T47D (cell line): ENCODE measurements at regions not wholly inside any gene's neighbourhood (a gene's known extent, or its start where the extent isn't known, plus 50 kb on each side); places are given as distances from the start of the nearest gene placed in this dataset.
"Not testable (repeated sequence)": the region's sequence is repeated elsewhere in the genome, so short reads cannot be mapped to it uniquely, and the experiment has no call there.

ENCODE experiments used
- DNase-seq, 2 experiments: peaks; one replicate each; pipeline versions ENCODE4 v3.0.0 to v3.0.0-alpha.2; 2011 to 2012; ENCODE audit warnings: low read depth in 1 of 2, low spot score in 1 of 2
- JUND ChIP-seq: IDR thresholded peaks from 2 replicates; pipeline ENCODE4 v1.6.1; 2012; ENCODE audit warnings: low read depth
- in situ Hi-C: cut with HindIII; loops from 2 replicates; pipeline ENCODE4 v1.10.0; 2016; ENCODE audit warnings: low sequenced_read_pairs, low pct_unique_long_range_greater_than_20kb

DNA sequence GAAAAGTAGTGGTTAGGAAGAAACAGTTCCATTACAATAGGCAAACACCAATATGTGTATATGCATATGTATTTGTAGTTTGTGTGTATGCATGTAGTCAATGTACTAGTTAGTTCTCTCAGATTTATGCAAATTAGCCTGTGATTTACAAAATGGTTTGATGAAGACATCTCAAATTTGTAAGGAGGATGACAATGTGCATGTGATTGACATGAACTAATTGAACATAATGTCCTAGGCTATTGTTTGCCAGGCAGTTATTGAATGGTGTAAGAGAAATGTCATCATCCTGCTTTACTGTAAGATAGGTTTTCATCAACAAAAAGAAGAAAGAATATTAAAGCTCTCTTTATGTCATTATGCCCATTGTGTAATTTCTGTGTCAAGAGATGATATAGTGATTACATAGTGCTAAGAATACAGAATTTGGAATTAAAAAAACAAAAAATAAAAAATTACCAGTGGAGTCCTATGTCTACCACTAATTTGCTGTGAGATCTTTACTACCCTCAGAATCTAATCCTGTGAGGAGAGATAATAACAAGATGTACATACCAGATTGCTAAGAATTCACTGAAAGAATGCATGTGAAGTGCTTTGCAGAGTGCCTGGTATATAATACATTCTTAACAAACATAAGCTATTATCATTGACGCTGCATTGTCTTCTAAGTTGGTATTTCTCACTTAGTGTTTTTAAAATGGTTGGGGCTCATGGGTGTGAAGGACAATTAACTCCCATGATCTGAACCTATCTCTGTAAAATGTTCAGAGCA, 258.0 kb downstream of the CPS1 start:
- no peak for DNase-seq

DNA sequence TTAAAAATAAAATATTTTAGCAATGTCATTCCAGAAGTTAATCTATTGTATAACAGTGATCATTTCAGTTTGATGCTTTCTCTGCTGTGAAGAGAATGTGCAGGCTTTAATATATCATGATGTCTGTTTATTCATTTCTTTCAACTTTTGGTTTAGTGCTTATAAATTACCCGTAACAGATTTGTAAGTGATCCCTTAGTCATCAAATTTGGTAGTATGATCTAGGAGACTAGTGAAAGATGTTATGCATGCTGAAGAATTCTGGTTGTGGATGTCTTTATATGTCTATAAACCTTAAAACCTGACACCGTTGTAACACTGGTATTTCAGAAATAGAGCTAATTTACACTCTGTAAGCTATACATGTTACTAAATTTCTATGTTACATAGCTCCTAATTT, 260.4 kb downstream of the CPS1 start:
- TF ChIP-seq JUND: no peak
- in situ Hi-C loops: no loop called here
- DNase-seq: no peak

More for the DNA sequence above, 258.0 kb downstream of the CPS1 start:
- no peak for TF ChIP-seq JUND
- in situ Hi-C loops: no loop called here

DNA sequence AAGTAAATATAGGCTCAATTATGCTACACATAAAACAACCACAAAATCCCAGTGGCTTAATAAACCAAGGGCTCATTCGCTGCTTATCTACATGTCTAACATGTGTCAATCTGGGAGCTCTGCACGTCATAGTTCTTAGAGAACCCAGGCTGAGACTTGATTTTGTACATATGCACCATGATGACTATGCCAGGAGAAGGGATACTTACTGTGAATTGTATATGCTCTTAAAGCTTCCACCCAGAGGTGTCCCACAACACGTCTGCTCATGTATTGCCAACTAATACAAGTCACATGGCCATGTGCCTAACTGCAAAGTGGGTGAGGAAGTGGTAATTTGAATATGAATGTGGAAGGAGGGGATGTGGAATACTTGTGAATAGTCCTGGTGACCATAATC, 262.1 kb downstream of the CPS1 start:
- peak in 1 of 2 experiments; percentile 12 for DNase-seq

DNA sequence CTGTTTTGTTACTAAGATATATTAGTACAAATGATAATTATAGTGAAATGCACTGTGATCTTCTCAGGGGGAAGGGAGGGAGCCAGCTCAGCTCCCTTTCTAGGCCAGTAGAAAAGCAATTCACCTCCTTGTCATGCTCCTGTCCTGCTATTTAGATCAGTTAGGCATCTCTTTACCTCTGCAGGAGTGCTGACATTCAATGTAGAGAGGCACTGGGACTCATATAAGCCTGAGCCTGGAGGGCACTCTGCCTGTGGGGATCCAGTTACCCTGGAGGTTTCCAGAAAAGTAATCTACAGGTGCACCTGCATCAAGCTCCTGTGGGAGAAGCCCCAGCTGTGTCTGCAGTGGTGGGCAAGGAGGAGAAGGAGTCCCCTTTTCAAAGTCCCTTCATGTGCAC, 277.0 kb downstream of the CPS1 start:
- TF ChIP-seq JUND: no peak
- in situ Hi-C loops: no loop called here
- no peak for DNase-seq

More for the DNA sequence above, 262.1 kb downstream of the CPS1 start:
- in situ Hi-C loops: no loop called here
- no peak for TF ChIP-seq JUND

DNA sequence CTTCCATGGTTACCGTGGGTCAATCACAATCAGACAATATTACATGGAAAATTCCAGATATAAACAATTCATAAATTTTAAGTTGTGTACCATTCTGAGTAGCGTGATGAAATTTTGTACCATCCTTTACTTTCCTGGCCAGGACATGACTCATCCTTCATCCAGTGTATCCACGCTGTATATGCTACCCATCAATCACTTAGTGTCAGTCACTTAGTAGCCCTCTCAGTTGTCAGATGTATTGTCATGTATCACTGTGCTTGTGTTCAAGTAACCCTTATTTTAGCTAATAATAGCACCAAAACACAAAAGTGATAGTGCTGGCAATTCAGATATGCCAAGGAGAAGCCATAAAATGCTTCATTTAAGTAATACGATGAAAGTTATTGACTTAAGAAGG, 282.6 kb downstream of the CPS1 start:
- no peak for TF ChIP-seq JUND
- no peak for DNase-seq
- in situ Hi-C loops: no loop called here

DNA sequence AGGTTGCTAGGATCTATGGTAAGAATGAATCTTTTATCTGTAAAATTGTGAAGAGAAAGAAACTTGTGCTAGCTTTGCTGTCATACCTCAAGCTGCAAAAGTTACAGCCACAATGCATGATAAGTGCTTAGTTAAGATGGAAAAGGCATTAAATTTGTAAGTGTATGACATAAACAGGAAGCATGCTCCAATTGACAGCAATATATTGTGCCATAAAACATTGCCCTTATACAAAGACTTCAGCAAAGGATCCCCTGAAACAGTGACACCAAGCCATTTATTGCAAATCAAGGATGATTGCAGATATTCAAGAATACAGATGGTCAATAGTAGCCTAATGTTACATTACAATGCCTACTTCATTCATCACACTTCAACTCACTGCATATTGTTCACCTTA, 283.1 kb downstream of the CPS1 start:
- TF ChIP-seq JUND: no peak
- in situ Hi-C loops: no loop called here
- no peak for DNase-seq

DNA sequence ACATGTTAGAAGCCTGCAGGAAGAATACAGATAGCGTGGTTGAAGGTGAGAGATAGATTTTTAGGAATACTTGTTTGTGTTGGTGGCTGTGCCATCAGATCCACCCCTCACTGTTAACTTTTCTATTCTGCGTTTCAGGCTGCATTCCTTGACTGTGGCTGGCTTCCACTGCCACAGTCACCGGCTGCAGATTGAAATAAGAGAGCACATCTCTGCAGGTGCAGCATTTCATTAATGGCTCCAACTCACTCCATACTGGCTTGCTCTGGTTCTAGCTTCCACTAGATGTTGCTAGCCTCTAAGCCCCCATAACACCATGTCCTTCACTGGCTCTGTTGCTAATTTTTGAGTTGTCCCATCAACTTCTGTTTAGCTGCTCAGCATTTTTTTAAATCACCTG, 286.5 kb downstream of the CPS1 start:
- no peak for TF ChIP-seq JUND
- DNase-seq: no peak
- in situ Hi-C loops: no loop called here

DNA sequence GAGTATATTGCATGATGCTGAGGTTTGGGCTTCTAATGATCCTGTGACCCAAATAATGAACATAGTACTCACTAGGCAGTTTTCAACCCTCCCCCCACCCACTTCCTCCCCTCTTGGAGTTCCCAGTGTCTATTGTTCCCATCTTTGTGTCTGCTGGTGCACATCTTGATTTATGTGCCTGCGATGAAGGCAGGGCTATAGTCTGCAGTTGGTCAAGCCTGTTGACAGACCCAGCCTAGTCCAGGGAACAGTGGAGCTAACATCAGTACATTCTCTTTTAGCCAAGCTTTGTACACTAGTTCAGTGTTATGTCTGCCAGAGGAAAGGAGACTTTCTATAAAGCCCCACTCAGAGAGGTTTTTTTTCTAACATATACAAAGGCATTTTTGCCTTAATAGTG, 287.6 kb downstream of the CPS1 start:
- no peak for TF ChIP-seq JUND
- in situ Hi-C loops: no loop called here
- DNase-seq: no peak

DNA sequence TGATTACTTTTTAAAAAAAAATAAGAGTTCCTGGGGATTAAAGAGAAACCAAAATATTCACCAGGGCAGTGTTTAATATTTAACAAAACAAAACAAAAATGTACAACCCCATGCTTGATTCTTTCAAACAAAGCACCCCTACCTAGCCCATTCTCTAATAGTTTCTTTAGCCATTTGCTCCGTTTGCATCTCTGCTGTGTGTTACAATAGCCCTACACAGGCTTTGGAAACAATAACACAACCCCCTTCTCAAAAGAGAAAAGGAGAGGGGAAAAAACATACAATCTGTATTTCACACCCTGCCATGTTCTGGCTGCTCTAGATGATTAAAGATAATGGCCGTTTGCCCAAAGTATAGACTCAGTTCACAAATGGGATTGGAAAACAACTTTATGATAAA, 302.9 kb downstream of the CPS1 start:
- no peak for DNase-seq
- no peak for TF ChIP-seq JUND
- in situ Hi-C loops: no loop called here

DNA sequence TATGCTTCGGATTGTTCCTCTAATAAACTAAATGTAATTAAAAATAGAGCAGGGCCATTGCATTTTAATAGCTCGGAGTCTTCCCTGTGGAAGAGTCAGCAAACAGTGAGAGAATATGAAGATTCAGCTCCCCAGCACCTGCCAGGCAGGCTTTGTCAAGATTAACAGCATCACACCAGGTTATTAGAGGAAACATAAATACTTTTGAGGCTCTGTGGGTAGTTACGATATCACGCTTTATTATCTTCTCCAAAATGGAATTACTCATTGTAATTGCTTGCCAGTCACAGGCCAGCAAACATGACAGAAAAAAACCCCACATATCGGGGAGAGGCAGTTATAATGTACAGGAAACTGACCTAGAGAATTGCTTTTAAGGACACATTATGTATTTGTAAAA, 303.9 kb downstream of the CPS1 start:
- in situ Hi-C loops: no loop called here
- DNase-seq: no peak
- no peak for TF ChIP-seq JUND

DNA sequence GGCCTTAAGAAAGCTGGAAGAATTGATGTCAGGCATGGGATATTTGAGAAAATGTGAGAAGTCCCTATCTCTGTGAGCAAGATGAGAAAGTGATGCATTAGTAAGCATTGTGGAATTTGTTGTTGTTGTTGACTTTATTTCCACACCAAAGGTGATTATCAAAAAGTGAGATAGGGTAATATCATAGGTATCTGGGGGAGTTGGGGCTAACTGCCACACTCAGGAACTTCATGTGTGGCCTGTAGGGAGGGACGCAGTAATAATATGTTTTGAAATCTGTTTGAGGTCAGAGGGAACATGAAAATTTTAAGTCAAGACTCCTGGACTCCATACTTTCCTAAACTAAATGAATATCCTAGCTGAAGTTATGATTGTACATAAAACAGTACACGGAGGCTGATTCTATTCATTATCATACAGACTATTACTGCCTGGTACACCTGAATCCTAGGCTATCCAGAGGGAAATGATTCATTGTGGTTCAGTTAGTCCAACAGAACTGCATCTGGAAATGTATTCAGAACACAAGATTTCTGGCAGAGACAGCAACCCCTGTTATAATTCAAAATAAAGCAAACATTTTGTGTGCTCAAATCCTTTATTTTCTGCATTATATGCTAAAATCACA, 304.8 kb downstream of the CPS1 start:
- DNase-seq: no peak
- no peak for TF ChIP-seq JUND
- in situ Hi-C loops: no loop called here

DNA sequence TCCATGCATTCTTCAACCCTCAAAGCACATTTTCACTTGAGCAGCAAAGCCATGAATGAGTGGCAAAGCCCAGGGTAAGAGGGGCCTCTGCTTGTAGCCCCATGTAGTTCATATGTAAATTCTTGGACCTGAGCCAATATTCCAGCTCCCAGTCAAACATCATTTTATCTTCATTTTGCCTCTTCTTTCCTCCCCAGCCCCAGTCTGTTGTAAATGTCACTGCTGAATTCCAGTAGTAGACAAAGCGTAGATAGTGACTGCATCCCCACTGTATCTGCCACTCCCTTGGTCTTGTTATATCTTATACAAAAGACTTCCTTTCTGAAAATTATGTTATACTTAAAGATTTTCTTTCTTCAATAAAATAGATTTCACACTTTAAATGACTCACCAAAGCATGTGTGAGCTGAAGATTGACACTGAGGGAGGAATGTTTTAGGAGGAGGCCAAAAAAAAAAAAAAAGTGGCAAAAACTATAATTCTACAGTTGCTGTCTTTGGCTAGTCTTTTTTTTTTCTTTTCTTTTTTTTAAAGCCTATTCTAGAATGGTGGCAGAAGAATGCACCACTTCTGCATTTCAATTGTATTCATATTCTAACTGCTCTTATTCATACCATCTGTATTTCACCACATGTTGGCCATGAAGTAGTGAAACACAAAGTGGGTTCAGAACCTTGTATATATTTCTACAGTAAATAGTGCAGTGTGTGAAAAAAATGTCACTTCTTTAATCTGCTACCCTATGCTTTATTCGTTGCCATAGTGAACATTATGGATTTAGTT, 306.1 kb downstream of the CPS1 start:
- in situ Hi-C loops: no loop called here
- DNase-seq: no peak
- no peak for TF ChIP-seq JUND

DNA sequence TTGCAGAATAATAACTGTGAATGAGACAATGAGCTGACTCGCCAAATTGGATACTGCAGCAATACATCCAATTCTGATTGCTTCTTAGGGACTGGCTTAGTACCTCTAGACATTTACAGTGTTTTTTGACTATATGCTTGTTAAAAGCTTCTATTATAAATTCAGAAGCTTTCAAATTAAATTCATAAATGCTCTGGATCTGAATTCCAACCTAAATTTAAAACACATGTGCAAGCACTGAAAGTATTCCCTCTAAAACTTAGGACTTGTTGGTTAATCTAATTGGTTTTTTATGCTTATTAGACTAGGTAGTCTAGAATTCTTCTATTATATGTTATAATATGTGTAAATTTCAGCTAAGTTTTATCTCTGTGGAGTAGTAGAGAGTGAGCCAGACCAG, 306.9 kb downstream of the CPS1 start:
- DNase-seq: no peak
- no peak for TF ChIP-seq JUND
- in situ Hi-C loops: no loop called here

DNA sequence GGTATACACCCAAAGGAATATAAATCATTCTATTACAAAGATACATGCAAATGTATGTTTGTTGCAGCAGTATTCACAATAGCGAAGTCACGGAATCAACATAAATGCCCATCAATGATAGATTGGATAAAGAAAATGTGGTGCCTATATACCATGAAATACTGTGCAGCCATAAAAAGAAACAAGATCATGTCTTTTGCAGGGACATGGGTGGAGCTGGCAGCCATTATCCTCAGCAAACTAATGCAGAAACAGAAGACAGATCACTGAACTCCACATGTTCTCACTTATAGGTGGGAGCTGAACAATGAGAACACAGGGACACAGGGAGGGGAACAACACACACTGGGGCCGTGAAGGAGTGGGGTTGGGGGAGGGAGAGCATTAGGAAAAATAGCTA, 315.2 kb downstream of the CPS1 start:
- in situ Hi-C loops, DNase-seq: not testable (repeated sequence)
